H9 (cell line): ENCODE measurements at regions not wholly inside any gene's neighbourhood (a gene's known extent, or its start where the extent isn't known, plus 50 kb on each side); places are given as distances from the start of the nearest gene placed in this dataset.

Experiments
- DNase-seq: peaks from one replicate; pipeline ENCODE4 v3.0.0-alpha.2; 2017
- H2AFZ ChIP-seq: one replicate; pipeline ENCODE4 v1.6.1; 2013; ENCODE audit warnings: mild to moderate bottlenecking, low read length, control low read depth, moderate library complexity
- H2AK5ac ChIP-seq: 2 replicates; pipeline ENCODE4 v1.6.1; 2013; ENCODE audit warnings: low read length, control low read depth, mixed read lengths; ENCODE audit not compliant: insufficient read length
- H2BK120ac ChIP-seq: one replicate; pipeline ENCODE4 v1.6.1; 2013; ENCODE audit warnings: low read depth, mild to moderate bottlenecking, low read length, control low read depth, inconsistent platforms; ENCODE audit not compliant: poor library complexity, severe bottlenecking
- H2BK12ac ChIP-seq: 2 replicates; pipeline ENCODE4 v1.6.1; 2013; ENCODE audit warnings: low read length, control low read depth, mixed read lengths, low read depth; ENCODE audit not compliant: insufficient read length
- H2BK15ac ChIP-seq: 2 replicates; pipeline ENCODE4 v1.6.1; 2013; ENCODE audit warnings: low read depth, low read length, control low read depth
- H2BK20ac ChIP-seq: one replicate; pipeline ENCODE4 v1.6.1; 2013; ENCODE audit warnings: low read depth, mild to moderate bottlenecking, low read length, control low read depth, inconsistent platforms; ENCODE audit not compliant: poor library complexity, severe bottlenecking
- H2BK5ac ChIP-seq: 2 replicates; pipeline ENCODE4 v1.6.1; 2013; ENCODE audit warnings: low read length, control low read depth, mixed read lengths; ENCODE audit not compliant: insufficient read length
- H3K14ac ChIP-seq: 2 replicates; pipeline ENCODE4 v1.6.1; 2013; ENCODE audit warnings: low read length, control low read depth; ENCODE audit not compliant: insufficient read depth
- H3K18ac ChIP-seq: 2 replicates; pipeline ENCODE4 v1.6.1; 2013; ENCODE audit warnings: low read depth, mild to moderate bottlenecking, mixed read lengths, low read length, control low read depth; ENCODE audit not compliant: insufficient read length
- H3K23ac ChIP-seq: 2 replicates; pipeline ENCODE4 v1.6.1; 2013; ENCODE audit warnings: low read length, control low read depth, mixed read lengths, low read depth; ENCODE audit not compliant: insufficient read length
- H3K23me2 ChIP-seq: 2 replicates; pipeline ENCODE4 v1.6.1; 2013; ENCODE audit warnings: low read depth, mild to moderate bottlenecking, mixed read lengths, low read length, control low read depth; ENCODE audit not compliant: insufficient read length, poor library complexity, severe bottlenecking
- H3K27ac ChIP-seq: 2 replicates; pipeline ENCODE4 v1.5.1; 2013; ENCODE audit warnings: low read length, control low read depth, mixed read lengths, low read depth; ENCODE audit not compliant: insufficient read length
- H3K27me3 ChIP-seq: 2 replicates; pipeline ENCODE4 v1.6.1; 2013; ENCODE audit warnings: low read length, control low read depth, inconsistent platforms; ENCODE audit not compliant: insufficient read depth
- H3K4ac ChIP-seq: 2 replicates; pipeline ENCODE4 v1.6.1; 2013; ENCODE audit warnings: low read depth, mild to moderate bottlenecking, control low read depth, inconsistent platforms, low read length, moderate library complexity
- H3K4me1 ChIP-seq: 2 replicates; pipeline ENCODE4 v1.6.1; 2013; ENCODE audit warnings: low read length, control low read depth, inconsistent platforms; ENCODE audit not compliant: insufficient read depth
- H3K4me2 ChIP-seq: 2 replicates; pipeline ENCODE4 v1.6.1; 2013; ENCODE audit warnings: low read length, control low read depth, mixed read lengths; ENCODE audit not compliant: insufficient read length, insufficient read depth
- H3K56ac ChIP-seq: 2 replicates; pipeline ENCODE4 v1.6.1; 2013; ENCODE audit warnings: low read depth, mild to moderate bottlenecking, mixed read lengths, low read length, control low read depth; ENCODE audit not compliant: insufficient read length
- H3K79me1 ChIP-seq: 2 replicates; pipeline ENCODE4 v1.6.1; 2013; ENCODE audit warnings: low read depth, mild to moderate bottlenecking, moderate library complexity, low read length, control low read depth, inconsistent platforms; ENCODE audit not compliant: insufficient read depth, poor library complexity, severe bottlenecking
- H3K79me2 ChIP-seq: 2 replicates; pipeline ENCODE4 v1.6.1; 2013; ENCODE audit warnings: low read length, control low read depth, inconsistent platforms; ENCODE audit not compliant: insufficient read depth
- H3K9ac ChIP-seq: 2 replicates; pipeline ENCODE4 v1.6.1; 2013; ENCODE audit warnings: low read length, control low read depth, mixed read lengths; ENCODE audit not compliant: insufficient read length; ENCODE audit errors: extremely low read depth
- H3K9me3 ChIP-seq: one replicate; pipeline ENCODE4 v1.6.1; 2013; ENCODE audit warnings: low read depth, low read length, inconsistent platforms; ENCODE audit not compliant: control insufficient read depth
- H3T11ph ChIP-seq: one replicate; pipeline ENCODE4 v1.6.1; 2013; ENCODE audit warnings: mild to moderate bottlenecking, low read length, control low read depth, inconsistent platforms
- H4K20me1 ChIP-seq: one replicate; pipeline ENCODE4 v1.6.1; 2013; ENCODE audit not compliant: control insufficient read depth, insufficient read length, insufficient read depth
- H4K5ac ChIP-seq: 2 replicates; pipeline ENCODE4 v1.6.1; 2013; ENCODE audit warnings: low read depth, mild to moderate bottlenecking, mixed read lengths, low read length, control low read depth; ENCODE audit not compliant: insufficient read length
- H4K8ac ChIP-seq: replicated peaks from 2 replicates; pipeline ENCODE4 v1.6.1; 2013; ENCODE audit warnings: low read length, control low read depth, mixed read lengths, low read depth; ENCODE audit not compliant: insufficient read length
- H4K91ac ChIP-seq: 2 replicates; pipeline ENCODE4 v1.6.1; 2013; ENCODE audit warnings: low read depth, mild to moderate bottlenecking, moderate library complexity, mixed read lengths, low read length, control low read depth; ENCODE audit not compliant: insufficient read length
- H3K27ac Mint-ChIP-seq, 3 experiments: 2 replicates in 2 of 3; 3 replicates in 1 of 3; pipeline ENCODE4 v1.8.0; 2020 to 2021; ENCODE audit warnings: mixed read lengths in 3 of 3, mild to moderate bottlenecking in 1 of 3, moderate library complexity in 1 of 3
- H3K27me3 Mint-ChIP-seq: 2 replicates; pipeline ENCODE4 v1.8.0; 2021; ENCODE audit warnings: low read depth, mild to moderate bottlenecking, moderate library complexity, mixed read lengths
- H3K36me3 Mint-ChIP-seq, 3 experiments: 2 replicates in 2 of 3; 3 replicates in 1 of 3; pipeline ENCODE4 v1.8.0; 2020 to 2021; ENCODE audit warnings: low read depth in 3 of 3, mixed read lengths in 3 of 3; ENCODE audit not compliant: insufficient read depth in 1 of 3
- H3K4me1 Mint-ChIP-seq, 2 experiments: 2 replicates each; pipeline ENCODE4 v1.8.0; 2020; ENCODE audit warnings: mixed read lengths in 2 of 2
- H3K4me3 Mint-ChIP-seq, 2 experiments: 2 replicates in 1 of 2; 3 replicates in 1 of 2; pipeline ENCODE4 v1.8.0; 2020 to 2021; ENCODE audit warnings: mild to moderate bottlenecking in 2 of 2, mixed read lengths in 2 of 2, moderate library complexity in 1 of 2
- H3K9me3 Mint-ChIP-seq, 2 experiments: 2 replicates in 1 of 2; 3 replicates in 1 of 2; pipeline ENCODE4 v1.8.0; 2020; ENCODE audit warnings: mild to moderate bottlenecking in 2 of 2, mixed read lengths in 2 of 2, moderate library complexity in 1 of 2
- CTCF ChIP-seq: fragments of 200-600 bp; sonication (generic); conservative IDR thresholded peaks from 3 replicates; pipeline ENCODE4 v1.8.0; 2021; ENCODE audit warnings: antibody characterized with exemption, mild to moderate bottlenecking
- WGBS: extraction: QIAGEN DNeasy Blood & Tissue Kit; methylation state at CpG from one replicate; pipeline ENCODE4 v1.1.7; 2013; ENCODE audit warnings: missing lambda C conversion rate, low lambda C conversion rate, mixed read lengths; ENCODE audit not compliant: insufficient read length; ENCODE audit errors: extremely low coverage; 5-methylcytosine and 5-hydroxymethylcytosine counted together

GRCh38 chr18:38322206-38322605, 756.6 kb upstream of the CELF4 start:
- Histone ChIP-seq H2BK5ac (no peak overlapping the region), H3K14ac (no peak overlapping the region), H4K5ac (no peak overlapping the region), H3K4me2 (no peak overlapping the region), H3K23me2 (no peaks in the 10 kb centered on the region), H4K8ac (no peak overlapping the region), H2BK15ac (no peak overlapping the region), H3K79me1 (no peaks in the 10 kb centered on the region), H3K4ac (no peak overlapping the region), H2BK12ac (no peak overlapping the region), H3K23ac (no peak overlapping the region), H3K9ac (no peak overlapping the region), H3K27me3 (no peaks in the 10 kb centered on the region), H2BK120ac (no peak overlapping the region), H3T11ph (no peak overlapping the region), H3K18ac (no peak overlapping the region), H3K79me2 (no peaks in the 10 kb centered on the region), H2AK5ac (no peak overlapping the region), H3K9me3 (no peaks in the 10 kb centered on the region), H3K4me1 (no peaks in the 10 kb centered on the region), H2BK20ac (no peak overlapping the region), H3K56ac (no peak overlapping the region), H4K20me1 (no peaks in the 10 kb centered on the region), H3K27ac (no peak overlapping the region), H4K91ac (no peak overlapping the region), H2AFZ (no peak overlapping the region)
- Mint-ChIP-seq H3K27ac (no peak overlapping the region), H3K9me3 (peaks cover 0 to 2% of the 10 kb centered on the region in 2 experiments; a peak in 1 of 5 replicates), H3K27me3 (no peaks in the 10 kb centered on the region), H3K4me1 (no peaks in the 10 kb centered on the region), H3K36me3 (no peaks in the 10 kb centered on the region), H3K4me3 (no peak overlapping the region)
- no CpG with 5 or more reads among the region's 1 CpG for WGBS
- no peak for DNase-seq
- TF ChIP-seq CTCF = no peak
